PC-3 (cell line): ENCODE measurements at regions not wholly inside any gene's neighbourhood (a gene's known extent, or its start where the extent isn't known, plus 50 kb on each side); places are given as distances from the start of the nearest gene placed in this dataset.

ENCODE experiments used
- EZH2 ChIP-seq: fragments of 300-600 bp; sonication (generic); IDR thresholded peaks from one replicate; pipeline ENCODE4 v1.6.1; 2017; ENCODE audit warnings: antibody characterized with exemption, mild to moderate bottlenecking, low read length; ENCODE audit not compliant: unreplicated experiment
- EZH2phosphoT487 ChIP-seq: fragments of 300-600 bp; sonication (generic); IDR thresholded peaks from 2 replicates; pipeline ENCODE4 v1.6.1; 2018; ENCODE audit warnings: mild to moderate bottlenecking, antibody characterized with exemption, low read length, borderline replicate concordance
- TF ChIP-seq, protein P1 (sequence below): fragments of 300-600 bp; sonication (generic); conservative IDR thresholded peaks from 2 replicates; pipeline ENCODE4 v1.5.1; 2017; ENCODE audit warnings: antibody characterized with exemption, low read depth, mild to moderate bottlenecking, low read length

DNA sequence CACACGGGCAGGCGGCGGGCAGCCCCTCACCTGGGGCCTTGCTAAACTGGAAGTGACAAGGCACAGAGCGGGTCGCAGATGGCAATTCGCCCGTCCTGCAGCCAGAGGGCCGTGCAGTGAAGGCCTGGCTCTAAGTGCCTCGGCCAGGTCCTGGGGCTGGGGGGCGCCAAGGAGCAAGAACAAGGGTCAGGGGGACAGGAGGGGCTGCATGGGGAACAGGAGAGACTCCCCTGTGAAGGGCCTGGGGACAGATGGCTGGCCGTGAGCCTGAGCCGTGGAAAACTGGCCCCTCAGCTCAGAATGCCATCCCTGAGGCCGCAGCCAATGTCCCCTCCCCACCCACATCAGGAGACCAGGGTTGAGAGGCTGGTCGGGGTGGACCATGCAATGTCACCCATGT, 60.0 kb downstream of the RTL6 start:
- TF ChIP-seq, protein P1, sequence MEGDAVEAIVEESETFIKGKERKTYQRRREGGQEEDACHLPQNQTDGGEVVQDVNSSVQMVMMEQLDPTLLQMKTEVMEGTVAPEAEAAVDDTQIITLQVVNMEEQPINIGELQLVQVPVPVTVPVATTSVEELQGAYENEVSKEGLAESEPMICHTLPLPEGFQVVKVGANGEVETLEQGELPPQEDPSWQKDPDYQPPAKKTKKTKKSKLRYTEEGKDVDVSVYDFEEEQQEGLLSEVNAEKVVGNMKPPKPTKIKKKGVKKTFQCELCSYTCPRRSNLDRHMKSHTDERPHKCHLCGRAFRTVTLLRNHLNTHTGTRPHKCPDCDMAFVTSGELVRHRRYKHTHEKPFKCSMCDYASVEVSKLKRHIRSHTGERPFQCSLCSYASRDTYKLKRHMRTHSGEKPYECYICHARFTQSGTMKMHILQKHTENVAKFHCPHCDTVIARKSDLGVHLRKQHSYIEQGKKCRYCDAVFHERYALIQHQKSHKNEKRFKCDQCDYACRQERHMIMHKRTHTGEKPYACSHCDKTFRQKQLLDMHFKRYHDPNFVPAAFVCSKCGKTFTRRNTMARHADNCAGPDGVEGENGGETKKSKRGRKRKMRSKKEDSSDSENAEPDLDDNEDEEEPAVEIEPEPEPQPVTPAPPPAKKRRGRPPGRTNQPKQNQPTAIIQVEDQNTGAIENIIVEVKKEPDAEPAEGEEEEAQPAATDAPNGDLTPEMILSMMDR, result no peak
- TF ChIP-seq EZH2 (no peak), EZH2phosphoT487 (no peak)
